ENCODE measurements at regions not wholly inside any gene's neighbourhood (a gene's known extent, or its start where the extent isn't known, plus 50 kb on each side); places are given as distances from the start of the nearest gene placed in this dataset.

GRCh38 chr9:20043461-20043860 is 254.6 kb upstream of the SLC24A2 start:
- TF ChIP-seq CTCF (IDR thresholded peaks at IDR 0.05): no peak
- TF ChIP-seq EZH2 (IDR thresholded peaks at IDR 0.05; ENCODE audit: borderline replicate concordance, insufficient read depth, low read depth, low read length, poor library complexity, severe bottlenecking): no peak

Measured in B cell (primary cell).